Subcutaneous abdominal adipose tissue (tissue), 5 donors: ENCODE measurements at regions not wholly inside any gene's neighbourhood (a gene's known extent, or its start where the extent isn't known, plus 50 kb on each side); places are given as distances from the start of the nearest gene placed in this dataset.

ENCODE experiments used
- H3K27ac ChIP-seq: one replicate; pipeline ENCODE4 v1.7.0; 2013; ENCODE audit warnings: low read depth, mild to moderate bottlenecking, inconsistent platforms, low read length, moderate library complexity
- H3K27me3 ChIP-seq, 5 donors: one replicate each; pipeline ENCODE4 v1.7.0; 2013; ENCODE audit warnings: low read length in 5 of 5, inconsistent platforms in 1 of 5; ENCODE audit not compliant: control insufficient read depth in 5 of 5, insufficient read depth in 4 of 5
- H3K36me3 ChIP-seq, 5 donors: one replicate each; pipeline ENCODE4 v1.7.0; 2013; ENCODE audit warnings: low read length in 5 of 5; ENCODE audit not compliant: control insufficient read depth in 5 of 5, insufficient read depth in 5 of 5
- H3K4me1 ChIP-seq, 5 donors: one replicate each; pipeline ENCODE4 v1.7.0; 2013; ENCODE audit warnings: low read length in 5 of 5, mild to moderate bottlenecking in 3 of 5, moderate library complexity in 1 of 5; ENCODE audit not compliant: control insufficient read depth in 5 of 5, insufficient read depth in 5 of 5
- H3K4me3 ChIP-seq, 5 donors: one replicate each; pipeline ENCODE4 v1.7.0; 2013; ENCODE audit warnings: low read length in 5 of 5, low read depth in 1 of 5
- H3K9ac ChIP-seq, 5 donors: one replicate each; pipeline ENCODE4 v1.7.0; 2013; ENCODE audit warnings: low read length in 5 of 5, mild to moderate bottlenecking in 4 of 5, moderate library complexity in 3 of 5
- H3K9me3 ChIP-seq, 5 donors: one replicate each; pipeline ENCODE4 v1.7.0; 2013; ENCODE audit warnings: low read length in 5 of 5; ENCODE audit not compliant: control insufficient read depth in 5 of 5
- donor health status: healthy.
- donor health status: healthy.
- donor health status: healthy.
- donor health status: healthy.
- donor health status: healthy.

- no peak overlapping the region for H3K27ac ChIP-seq
- no peaks in the 10 kb centered on the region for H3K4me1 ChIP-seq
- peaks cover 0 to 2% (median 0%) of the 10 kb centered on the region in 5 donors for H3K9me3 ChIP-seq
- H3K9ac ChIP-seq, result no peak overlapping the region
- no peak overlapping the region for H3K4me3 ChIP-seq
- H3K36me3 ChIP-seq, result no peaks in the 10 kb centered on the region
- H3K27me3 ChIP-seq, result no peaks in the 10 kb centered on the region
Observed at GRCh38 chr2:126510356-126510755, 145.6 kb upstream of the GYPC start.

GRCh38 chr2:126510960-126511359 is 145.0 kb upstream of the GYPC start:
- Histone ChIP-seq H3K9me3 (peaks cover 0 to 3% (median 0%) of the 10 kb centered on the region in 5 donors), H3K27ac (no peak overlapping the region), H3K9ac (no peak overlapping the region), H3K4me3 (no peak overlapping the region), H3K4me1 (no peaks in the 10 kb centered on the region), H3K27me3 (no peaks in the 10 kb centered on the region), H3K36me3 (no peaks in the 10 kb centered on the region)

GRCh38 chr2:126512026-126512425 is 143.9 kb upstream of the GYPC start:
- Histone ChIP-seq H3K36me3 (no peaks in the 10 kb centered on the region), H3K27ac (no peak overlapping the region), H3K9me3 (peaks cover 0 to 3% (median 0%) of the 10 kb centered on the region in 5 donors), H3K27me3 (no peaks in the 10 kb centered on the region), H3K4me3 (no peak overlapping the region), H3K4me1 (no peaks in the 10 kb centered on the region), H3K9ac (no peak overlapping the region)

DNA sequence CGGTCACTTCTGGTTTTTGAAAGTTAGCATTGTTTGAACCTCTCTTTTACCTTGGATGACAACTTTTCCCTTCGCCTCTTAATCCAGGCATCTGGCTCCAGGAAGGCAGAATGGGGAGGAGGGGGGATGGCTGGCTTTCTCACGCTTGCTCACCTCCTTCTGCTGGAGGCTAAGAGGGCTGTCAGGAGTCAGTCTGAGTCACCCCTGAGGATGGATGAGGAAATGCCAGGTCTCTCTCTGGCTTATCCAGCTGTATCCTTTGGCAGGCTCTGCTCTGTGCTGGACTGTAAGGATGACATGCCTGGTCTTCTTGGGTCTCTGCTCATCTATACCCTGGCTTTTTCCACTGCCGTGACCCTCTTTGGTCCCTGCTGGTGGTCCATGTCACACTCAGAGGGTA is 142.9 kb upstream of the GYPC start:
- H3K4me3 ChIP-seq, result no peak overlapping the region
- no peaks in the 10 kb centered on the region for H3K27me3 ChIP-seq
- peaks cover 0 to 3% (median 0%) of the 10 kb centered on the region in 5 donors for H3K9me3 ChIP-seq
- H3K9ac ChIP-seq, result no peak overlapping the region
- no peaks in the 10 kb centered on the region for H3K36me3 ChIP-seq
- no peaks in the 10 kb centered on the region for H3K4me1 ChIP-seq
- H3K27ac ChIP-seq, result no peak overlapping the region

- H3K27ac ChIP-seq, result no peak overlapping the region
- no peaks in the 10 kb centered on the region for H3K4me1 ChIP-seq
- no peak overlapping the region for H3K4me3 ChIP-seq
- H3K9ac ChIP-seq, result no peak overlapping the region
- peaks cover 0 to 3% (median 0%) of the 10 kb centered on the region in 5 donors for H3K9me3 ChIP-seq
- H3K36me3 ChIP-seq, result no peaks in the 10 kb centered on the region
- no peaks in the 10 kb centered on the region for H3K27me3 ChIP-seq
Observed at GRCh38 chr2:126515471-126515870, 140.5 kb upstream of the GYPC start.

GRCh38 chr2:126518196-126518595 is 137.8 kb upstream of the GYPC start:
- no peak overlapping the region for H3K9ac ChIP-seq
- H3K27ac ChIP-seq, result no peak overlapping the region
- H3K4me1 ChIP-seq, result no peaks in the 10 kb centered on the region
- no peaks in the 10 kb centered on the region for H3K27me3 ChIP-seq
- peaks cover 0 to 3% (median 0%) of the 10 kb centered on the region in 5 donors for H3K9me3 ChIP-seq
- H3K36me3 ChIP-seq, result no peaks in the 10 kb centered on the region
- no peak overlapping the region for H3K4me3 ChIP-seq

DNA sequence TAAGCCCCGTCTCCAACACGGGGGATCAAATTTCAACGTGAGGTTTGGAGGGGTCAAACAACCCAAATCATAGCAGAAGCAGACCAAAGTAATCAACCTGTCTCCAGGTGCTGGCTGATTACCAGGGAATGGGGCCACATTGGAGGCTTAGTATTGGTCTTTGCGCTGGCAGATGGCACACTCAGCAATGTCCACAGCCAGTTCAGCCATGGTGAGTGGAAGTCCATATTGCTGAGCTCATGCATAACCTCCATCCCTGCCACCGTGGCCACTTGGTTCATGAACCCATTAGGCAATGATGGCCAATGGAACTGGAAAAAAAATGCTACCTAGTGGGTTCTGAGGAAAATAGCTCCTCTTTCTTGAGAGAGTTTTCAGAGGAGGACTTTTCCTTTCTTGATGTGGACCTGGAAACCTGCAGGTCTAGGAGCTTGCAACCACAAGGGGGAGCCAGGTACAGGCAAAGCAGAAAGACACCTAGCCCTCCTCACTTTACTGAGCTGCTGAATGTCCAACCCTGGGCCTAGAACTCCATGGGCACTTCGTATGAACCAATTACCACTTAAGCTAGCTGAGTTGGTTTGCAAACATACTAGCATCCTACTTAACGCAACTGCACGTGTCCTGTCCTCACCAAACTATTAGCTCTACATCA is 128.0 kb upstream of the GYPC start:
- no peaks in the 10 kb centered on the region for H3K27me3 ChIP-seq
- no peaks in the 10 kb centered on the region for H3K36me3 ChIP-seq
- H3K9me3 ChIP-seq, result no peaks in the 10 kb centered on the region
- no peak overlapping the region for H3K27ac ChIP-seq
- H3K4me1 ChIP-seq, result no peaks in the 10 kb centered on the region
- H3K9ac ChIP-seq, result no peak overlapping the region
- no peak overlapping the region for H3K4me3 ChIP-seq

GRCh38 chr2:126531029-126531428 is 124.9 kb upstream of the GYPC start:
- Histone ChIP-seq H3K4me1 (peaks cover 0 to 9% (median 0%) of the 10 kb centered on the region in 5 donors), H3K27me3 (no peaks in the 10 kb centered on the region), H3K9ac (no peak overlapping the region), H3K4me3 (no peak overlapping the region), H3K27ac (no peak overlapping the region), H3K9me3 (no peaks in the 10 kb centered on the region), H3K36me3 (no peaks in the 10 kb centered on the region)

DNA sequence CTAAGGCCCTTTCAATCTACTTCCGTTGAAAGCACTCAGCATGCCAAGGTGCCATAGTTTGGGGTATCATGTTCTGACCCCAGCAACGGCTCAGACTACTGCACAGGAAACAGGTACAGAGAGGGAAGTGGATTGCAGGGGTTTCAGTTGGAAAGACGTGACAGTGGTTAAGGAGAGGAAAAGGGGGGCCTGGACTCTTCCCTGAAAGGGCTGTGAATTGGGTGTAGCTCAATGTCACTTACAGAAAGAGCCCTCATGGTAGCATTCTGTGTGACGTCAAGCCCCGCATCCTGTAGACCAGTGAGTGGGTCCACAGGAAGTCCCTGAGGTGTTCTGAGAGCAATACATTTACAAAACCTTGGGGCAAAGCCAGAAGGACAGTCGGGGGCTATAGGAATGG is 121.5 kb upstream of the GYPC start:
- Histone ChIP-seq H3K9ac (no peak overlapping the region), H3K4me1 (peaks cover 0 to 9% (median 0%) of the 10 kb centered on the region in 5 donors), H3K27ac (no peak overlapping the region), H3K27me3 (no peaks in the 10 kb centered on the region), H3K4me3 (no peak overlapping the region), H3K9me3 (peaks cover 0 to 4% (median 0%) of the 10 kb centered on the region in 5 donors), H3K36me3 (no peaks in the 10 kb centered on the region)

GRCh38 chr2:126535408-126535807 is 120.5 kb upstream of the GYPC start:
- no peak overlapping the region for H3K9ac ChIP-seq
- peaks cover 0 to 4% (median 0%) of the 10 kb centered on the region in 5 donors for H3K9me3 ChIP-seq
- no peaks in the 10 kb centered on the region for H3K36me3 ChIP-seq
- no peak overlapping the region for H3K27ac ChIP-seq
- peaks cover 0 to 9% (median 0%) of the 10 kb centered on the region in 5 donors for H3K4me1 ChIP-seq
- no peaks in the 10 kb centered on the region for H3K27me3 ChIP-seq
- no peak overlapping the region for H3K4me3 ChIP-seq
